Omental fat pad (tissue), 3 donors: ENCODE measurements at regions not wholly inside any gene's neighbourhood (a gene's known extent, or its start where the extent isn't known, plus 50 kb on each side); places are given as distances from the start of the nearest gene placed in this dataset.
"Not testable (repeated sequence)": the region's sequence is repeated elsewhere in the genome, so short reads cannot be mapped to it uniquely, and the experiment has no call there.

ENCODE experiments used
- ATAC-seq: fragments of 150-250 bp; one replicate; pipeline ENCODE4 v1.9.1; 2016; ENCODE audit warnings: mild to moderate bottlenecking, moderate library complexity; ENCODE audit not compliant: low FRiP score
- DNase-seq: peaks from one replicate; pipeline ENCODE4 v3.0.0-alpha.2; 2019; ENCODE audit warnings: low spot score
- CTCF ChIP-seq, 3 donors: fragments of 450-650 bp; IDR thresholded peaks; one replicate each; pipeline ENCODE4 v1.5.1; 2016 to 2017; ENCODE audit warnings: antibody characterized with exemption in 3 of 3, mild to moderate bottlenecking in 3 of 3, moderate library complexity in 2 of 3

- DNase-seq (no peak), ATAC-seq (no peak)
- TF ChIP-seq CTCF (IDR thresholded peaks at IDR 0.05): no peak
These were observed 144.9 kb upstream of the OLIG3 start for GRCh38 chr6:137638926-137639706.

- no peak for ATAC-seq
- no peak for DNase-seq
These were observed 145.9 kb upstream of the OLIG3 start for GRCh38 chr6:137640086-137640485.

GRCh38 chr6:137641474-137642077, 147.4 kb upstream of the OLIG3 start:
- TF ChIP-seq CTCF (IDR thresholded peaks at IDR 0.05): peak in 1 of 3 donors; percentile 16
- ATAC-seq (no peak), DNase-seq (peak; percentile 39)

More at GRCh38 chr6:137640086-137640485, 145.9 kb upstream of the OLIG3 start:
- TF ChIP-seq CTCF (IDR thresholded peaks at IDR 0.05): no peak

GRCh38 chr6:137643210-137643609, 149.0 kb upstream of the OLIG3 start:
- not testable (repeated sequence) for DNase-seq, ATAC-seq

GRCh38 chr6:137643644-137644043, 149.4 kb upstream of the OLIG3 start:
- not testable (repeated sequence) for DNase-seq, ATAC-seq

- no peak for DNase-seq
- no peak for TF ChIP-seq CTCF (IDR thresholded peaks at IDR 0.05)
- ATAC-seq: no peak
These were observed 151.7 kb upstream of the OLIG3 start for GRCh38 chr6:137645850-137646249.

GRCh38 chr6:137646484-137646883, 152.3 kb upstream of the OLIG3 start:
- ATAC-seq (no peak), DNase-seq (no peak)
- TF ChIP-seq CTCF (IDR thresholded peaks at IDR 0.05): no peak

- no peak for ATAC-seq
- TF ChIP-seq CTCF (IDR thresholded peaks at IDR 0.05): no peak
- DNase-seq: no peak
These were observed 153.7 kb upstream of the OLIG3 start for GRCh38 chr6:137647762-137648447.
